MM.1S (cell line): ENCODE measurements at regions not wholly inside any gene's neighbourhood (a gene's known extent, or its start where the extent isn't known, plus 50 kb on each side); places are given as distances from the start of the nearest gene placed in this dataset.

ENCODE experiments used
- DNase-seq: peaks from one replicate; pipeline ENCODE4 v3.0.0-alpha.2; 2015
- H2AFZ ChIP-seq: fragments of 300-600 bp; sonication (generic); 2 replicates; pipeline ENCODE4 v1.6.0; 2016; ENCODE audit warnings: antibody characterized with exemption, low read length
- H3F3A ChIP-seq: fragments of 300-600 bp; sonication (generic); 2 replicates; pipeline ENCODE4 v1.6.1; 2016; ENCODE audit warnings: mild to moderate bottlenecking, antibody characterized with exemption, low read length, moderate library complexity, mixed read lengths; ENCODE audit not compliant: insufficient read depth
- H3K27ac ChIP-seq: fragments of 300-600 bp; sonication (generic); 2 replicates; pipeline ENCODE4 v1.5.1; 2016; ENCODE audit warnings: mild to moderate bottlenecking, low read length
- H3K27me3 ChIP-seq: fragments of 300-600 bp; sonication (generic); replicated peaks from 2 replicates; pipeline ENCODE4 v1.6.0; 2016; ENCODE audit warnings: low read length; ENCODE audit not compliant: insufficient read depth
- H3K36me3 ChIP-seq: fragments of 300-600 bp; sonication (generic); replicated peaks from 2 replicates; pipeline ENCODE4 v1.6.1; 2016; ENCODE audit warnings: mild to moderate bottlenecking, low read length, mixed read lengths; ENCODE audit not compliant: insufficient read depth
- H3K4me1 ChIP-seq: fragments of 300-600 bp; sonication (generic); 2 replicates; pipeline ENCODE4 v1.6.1; 2016; ENCODE audit warnings: low read length, mixed read lengths
- H3K4me2 ChIP-seq: fragments of 300-600 bp; sonication (generic); 2 replicates; pipeline ENCODE4 v1.6.0; 2016; ENCODE audit warnings: low read depth, low read length
- H3K4me3 ChIP-seq: fragments of 300-600 bp; sonication (generic); 2 replicates; pipeline ENCODE4 v1.5.1; 2016; ENCODE audit warnings: low read length, mixed read lengths
- H3K79me2 ChIP-seq: fragments of 300-600 bp; sonication (generic); 2 replicates; pipeline ENCODE4 v1.6.1; 2016; ENCODE audit warnings: mixed run types, low read length, mixed read lengths
- H3K9ac ChIP-seq: fragments of 300-600 bp; sonication (generic); 2 replicates; pipeline ENCODE4 v1.6.1; 2016; ENCODE audit warnings: low read length, mixed read lengths
- H3K9me2 ChIP-seq: fragments of 300-600 bp; sonication (generic); replicated peaks from 2 replicates; pipeline ENCODE4 v1.6.1; 2016; ENCODE audit warnings: mild to moderate bottlenecking, low read length, mixed read lengths; ENCODE audit not compliant: insufficient read depth
- H3K9me3 ChIP-seq: fragments of 300-600 bp; sonication (generic); replicated peaks from 2 replicates; pipeline ENCODE4 v1.6.1; 2016; ENCODE audit warnings: mild to moderate bottlenecking, low read length, mixed read lengths; ENCODE audit not compliant: insufficient read depth
- H4K20me1 ChIP-seq: fragments of 300-600 bp; sonication (generic); 2 replicates; pipeline ENCODE4 v1.6.1; 2016; ENCODE audit warnings: mild to moderate bottlenecking, low read length, moderate library complexity, mixed read lengths; ENCODE audit not compliant: insufficient read depth
- CTCF ChIP-seq: fragments of 300-600 bp; sonication (generic); IDR thresholded peaks from 2 replicates; pipeline ENCODE4 v1.5.1; 2016; ENCODE audit warnings: antibody characterized with exemption, low read length, mixed read lengths
- EZH2 ChIP-seq: fragments of 300-600 bp; sonication (generic); optimal IDR thresholded peaks from 2 replicates; pipeline ENCODE3; 2017; ENCODE audit warnings: low read depth, mild to moderate bottlenecking, antibody characterized with exemption, low read length, mixed read lengths
- EZH2phosphoT487 ChIP-seq: fragments of 300-600 bp; sonication (generic); IDR thresholded peaks from 2 replicates; pipeline ENCODE4 v1.6.1; 2018; ENCODE audit warnings: antibody characterized with exemption, low read length

- Histone ChIP-seq H3K4me3 (no peak overlapping the region), H3F3A (no peaks in the 10 kb centered on the region), H3K9ac (no peak overlapping the region), H3K9me3 (no peaks in the 10 kb centered on the region), H3K79me2 (no peaks in the 10 kb centered on the region), H3K27me3 (no peaks in the 10 kb centered on the region), H3K9me2 (no peaks in the 10 kb centered on the region), H3K4me1 (no peaks in the 10 kb centered on the region), H3K36me3 (no peaks in the 10 kb centered on the region), H2AFZ (no peak overlapping the region), H3K27ac (no peak overlapping the region), H4K20me1 (no peaks in the 10 kb centered on the region), H3K4me2 (no peak overlapping the region)
- TF ChIP-seq EZH2 (no peak), EZH2phosphoT487 (no peak), CTCF (no peak)
- no peak for DNase-seq
Measured at GRCh38 chr11:19606856-19607655, 105.6 kb upstream of the NAV2 start.

- Histone ChIP-seq H3K79me2 (no peaks in the 10 kb centered on the region), H3K9me2 (no peaks in the 10 kb centered on the region), H3K9ac (no peak overlapping the region), H3F3A (no peaks in the 10 kb centered on the region), H4K20me1 (no peaks in the 10 kb centered on the region), H2AFZ (no peak overlapping the region), H3K27ac (no peak overlapping the region), H3K4me2 (no peak overlapping the region), H3K4me1 (no peaks in the 10 kb centered on the region), H3K4me3 (no peak overlapping the region), H3K9me3 (no peaks in the 10 kb centered on the region), H3K36me3 (no peaks in the 10 kb centered on the region), H3K27me3 (no peaks in the 10 kb centered on the region)
- TF ChIP-seq EZH2phosphoT487 (no peak), EZH2 (no peak), CTCF (no peak)
- DNase-seq: no peak
Measured at GRCh38 chr11:19605520-19606371, 106.9 kb upstream of the NAV2 start.

GRCh38 chr11:19604679-19605375 is 107.8 kb upstream of the NAV2 start:
- H4K20me1 ChIP-seq: no peaks in the 10 kb centered on the region
- TF ChIP-seq CTCF (no peak), EZH2phosphoT487 (no peak), EZH2 (no peak)
- H3K4me1 ChIP-seq: no peaks in the 10 kb centered on the region

More at GRCh38 chr11:19604679-19605375, 107.8 kb upstream of the NAV2 start:
- Histone ChIP-seq H3K4me3 (no peak overlapping the region), H3K9me2 (no peaks in the 10 kb centered on the region), H3K4me2 (no peak overlapping the region), H3K27ac (no peak overlapping the region), H3K27me3 (no peaks in the 10 kb centered on the region), H2AFZ (no peak overlapping the region), H3K9ac (no peak overlapping the region), H3K36me3 (no peaks in the 10 kb centered on the region), H3K79me2 (no peaks in the 10 kb centered on the region), H3F3A (no peaks in the 10 kb centered on the region), H3K9me3 (no peaks in the 10 kb centered on the region)
- DNase-seq: no peak
